ENCODE measurements at regions not wholly inside any gene's neighbourhood (a gene's known extent, or its start where the extent isn't known, plus 50 kb on each side); places are given as distances from the start of the nearest gene placed in this dataset.

GRCh38 chr13:26927511-26927910, 166.9 kb upstream of the GPR12 start:
- WGBS (ENCODE audit: insufficient coverage, low coverage, missing lambda C conversion rate): 0% methylated on average over 11 of the region's 11 CpGs
- Histone ChIP-seq H4K20me1 (replicated peaks; ENCODE audit: control insufficient read depth, insufficient read depth, low read length) (no peaks in the 10 kb centered on the region), H3K4me1 (replicated peaks in 1 of 2; ENCODE audit: control insufficient read depth in 2 of 2, insufficient read depth in 2 of 2, low read length in 2 of 2) (no peaks in the 10 kb centered on the region; a peak in 1 of 5 replicates), H3K27me3 (ENCODE audit: control insufficient read depth in 2 of 2, insufficient read depth in 2 of 2, low read length in 2 of 2) (peaks cover 0 to 18% of the 10 kb centered on the region in 2 experiments), H3K79me2 (ENCODE audit: control insufficient read depth, insufficient read depth, low read length) (no peaks in the 10 kb centered on the region), H3K4me2 (ENCODE audit: insufficient read depth, low read length) (no peak overlapping the region), H3K27ac (ENCODE audit: extremely low read depth, low read depth, low read length) (no peak overlapping the region), H3K9ac (ENCODE audit: insufficient read depth in 1 of 2, low read depth in 2 of 2, low read length in 2 of 2) (no peak overlapping the region), H3K9me3 (replicated peaks; ENCODE audit: control insufficient read depth, insufficient read depth, low read depth, low read length) (no peaks in the 10 kb centered on the region), H3K36me3 (ENCODE audit: control insufficient read depth, insufficient read depth, low read length) (no peaks in the 10 kb centered on the region), H2AFZ (ENCODE audit: low read depth, low read length) (no peak overlapping the region), H3K4me3 (no peak overlapping the region), H3K9me1 (ENCODE audit: control insufficient read depth, insufficient read depth, low read length) (no peaks in the 10 kb centered on the region)
- FAIRE-seq (no peak), DNase-seq (ENCODE audit: extremely low read depth in 1 of 4, low spot score in 3 of 4) (no peak), ATAC-seq (no peak)
- CTCF ChIA-PET (ENCODE audit: low intra/inter-chr PET ratio): no interaction called here
- in situ Hi-C loops (cut with MboI): loop anchor here (25.0 kb wide), 2 partner anchors 740 to 910 kb away; no protein-coding TSS in a partner anchor
- peak; percentile 95 for TF ChIP-seq CBX8 (IDR thresholded peaks at IDR 0.05; ENCODE audit: borderline replicate concordance, extremely low read depth, low read depth, low read length, poor library complexity, severe bottlenecking)
- TF ChIP-seq RFX7 (CRISPR knock-in tag; IDR thresholded peaks at IDR 0.05): no peak
- POLR2A ChIA-PET: no interaction called here
- intact Hi-C loops (cut with micrococcal nuclease): loop anchor here (10.0 kb wide), 1 partner anchor 443 kb away; no protein-coding TSS in a partner anchor
- no TSS peak for BruUV-seq (replicated peaks)

GRCh38 chr13:26926371-26926770, 165.8 kb upstream of the GPR12 start:
- in situ Hi-C loops (cut with MboI) (loop anchor here (25.0 kb wide), 2 partner anchors 739 to 911 kb away; no protein-coding TSS in a partner anchor), intact Hi-C loops (cut with micrococcal nuclease) (loop anchor here (10.0 kb wide), 1 partner anchor 442 kb away; no protein-coding TSS in a partner anchor)
- Histone ChIP-seq H3K9ac (ENCODE audit: insufficient read depth in 1 of 2, low read depth in 2 of 2, low read length in 2 of 2) (no peak overlapping the region), H4K20me1 (replicated peaks; ENCODE audit: control insufficient read depth, insufficient read depth, low read length) (no peaks in the 10 kb centered on the region), H3K4me3 (no peak overlapping the region), H3K4me2 (ENCODE audit: insufficient read depth, low read length) (no peak overlapping the region), H3K9me1 (ENCODE audit: control insufficient read depth, insufficient read depth, low read length) (no peaks in the 10 kb centered on the region), H3K9me3 (replicated peaks; ENCODE audit: control insufficient read depth, insufficient read depth, low read depth, low read length) (no peaks in the 10 kb centered on the region), H2AFZ (ENCODE audit: low read depth, low read length) (no peak overlapping the region), H3K27me3 (ENCODE audit: control insufficient read depth in 2 of 2, insufficient read depth in 2 of 2, low read length in 2 of 2) (peaks cover 0 to 28% of the 10 kb centered on the region in 2 experiments), H3K27ac (ENCODE audit: extremely low read depth, low read depth, low read length) (no peak overlapping the region), H3K79me2 (ENCODE audit: control insufficient read depth, insufficient read depth, low read length) (no peaks in the 10 kb centered on the region), H3K4me1 (replicated peaks in 1 of 2; ENCODE audit: control insufficient read depth in 2 of 2, insufficient read depth in 2 of 2, low read length in 2 of 2) (no peaks in the 10 kb centered on the region; a peak in 1 of 5 replicates), H3K36me3 (ENCODE audit: control insufficient read depth, insufficient read depth, low read length) (no peaks in the 10 kb centered on the region)
- POLR2A ChIA-PET: no interaction called here
- ATAC-seq (no peak), FAIRE-seq (no peak), DNase-seq (ENCODE audit: extremely low read depth in 1 of 4, low spot score in 3 of 4) (no peak)
- BruUV-seq (replicated peaks): no TSS peak
- CTCF ChIA-PET (ENCODE audit: low intra/inter-chr PET ratio): no interaction called here
- 0% methylated on average over 4 of the region's 7 CpGs for WGBS (ENCODE audit: insufficient coverage, low coverage, missing lambda C conversion rate)
- no peak for TF ChIP-seq ZNF174 (CRISPR knock-in tag; IDR thresholded peaks at IDR 0.05)
- TF ChIP-seq WHSC1 (IDR thresholded peaks at IDR 0.05; ENCODE audit: low read length): no peak
- TF ChIP-seq STAT6 (CRISPR knock-in tag; IDR thresholded peaks at IDR 0.05): no peak
- TF ChIP-seq NR0B1 (IDR thresholded peaks at IDR 0.05; ENCODE audit: partially characterized antibody): no peak
- no peak for TF ChIP-seq TARDBP (IDR thresholded peaks at IDR 0.05)
- TF ChIP-seq ZBTB12 (CRISPR knock-in tag; IDR thresholded peaks at IDR 0.05): no peak
- TF ChIP-seq ZNF707 (CRISPR knock-in tag; conservative IDR thresholded peaks at IDR 0.05): no peak
- TF ChIP-seq MTF1 (CRISPR knock-in tag; IDR thresholded peaks at IDR 0.05; ENCODE audit: borderline replicate concordance): no peak
- TF ChIP-seq CBFA2T3 (IDR thresholded peaks at IDR 0.05): no peak
- no peak for TF ChIP-seq ZNF764 (CRISPR knock-in tag; IDR thresholded peaks at IDR 0.05; ENCODE audit: low read depth)

Measured in K562 (cell line).